ENCODE measurements at regions not wholly inside any gene's neighbourhood (a gene's known extent, or its start where the extent isn't known, plus 50 kb on each side); places are given as distances from the start of the nearest gene placed in this dataset.

- Histone ChIP-seq H3K4me1 (replicated peaks) (no peaks in the 10 kb centered on the region), H3K36me3 (no peaks in the 10 kb centered on the region), H3K9me3 (no peaks in the 10 kb centered on the region), H3K27me3 (replicated peaks; ENCODE audit: insufficient read depth) (no peaks in the 10 kb centered on the region), H3K27ac (no peak overlapping the region), H3K4me3 (no peak overlapping the region)
- intact Hi-C loops (cut with DNase I): no loop called here
- no peak for DNase-seq (ENCODE audit: low spot score)
- 89% methylated on average over 5 of the region's 5 CpGs for WGBS
- TF ChIP-seq POLR2A (IDR thresholded peaks at IDR 0.05) (no peak), POLR2AphosphoS5 (IDR thresholded peaks at IDR 0.05) (no peak)
- TF ChIP-seq, protein P1, sequence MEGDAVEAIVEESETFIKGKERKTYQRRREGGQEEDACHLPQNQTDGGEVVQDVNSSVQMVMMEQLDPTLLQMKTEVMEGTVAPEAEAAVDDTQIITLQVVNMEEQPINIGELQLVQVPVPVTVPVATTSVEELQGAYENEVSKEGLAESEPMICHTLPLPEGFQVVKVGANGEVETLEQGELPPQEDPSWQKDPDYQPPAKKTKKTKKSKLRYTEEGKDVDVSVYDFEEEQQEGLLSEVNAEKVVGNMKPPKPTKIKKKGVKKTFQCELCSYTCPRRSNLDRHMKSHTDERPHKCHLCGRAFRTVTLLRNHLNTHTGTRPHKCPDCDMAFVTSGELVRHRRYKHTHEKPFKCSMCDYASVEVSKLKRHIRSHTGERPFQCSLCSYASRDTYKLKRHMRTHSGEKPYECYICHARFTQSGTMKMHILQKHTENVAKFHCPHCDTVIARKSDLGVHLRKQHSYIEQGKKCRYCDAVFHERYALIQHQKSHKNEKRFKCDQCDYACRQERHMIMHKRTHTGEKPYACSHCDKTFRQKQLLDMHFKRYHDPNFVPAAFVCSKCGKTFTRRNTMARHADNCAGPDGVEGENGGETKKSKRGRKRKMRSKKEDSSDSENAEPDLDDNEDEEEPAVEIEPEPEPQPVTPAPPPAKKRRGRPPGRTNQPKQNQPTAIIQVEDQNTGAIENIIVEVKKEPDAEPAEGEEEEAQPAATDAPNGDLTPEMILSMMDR (IDR thresholded peaks at IDR 0.05): no peak
These were observed 262.1 kb upstream of the PWP1 start for GRCh38 chr12:107423531-107423930.

GRCh38 chr12:107429006-107429705 is 256.4 kb upstream of the PWP1 start:
- peak; percentile 26 for TF ChIP-seq POLR2AphosphoS5 (IDR thresholded peaks at IDR 0.05)
- no peak for TF ChIP-seq POLR2A (IDR thresholded peaks at IDR 0.05)
- TF ChIP-seq, protein P1 (IDR thresholded peaks at IDR 0.05): no peak
- H3K27me3 ChIP-seq (replicated peaks; ENCODE audit: insufficient read depth): no peaks in the 10 kb centered on the region
- H3K9me3 ChIP-seq: no peaks in the 10 kb centered on the region
- no peak overlapping the region for H3K4me3 ChIP-seq
- intact Hi-C loops (cut with DNase I): no loop called here
- no peaks in the 10 kb centered on the region for H3K36me3 ChIP-seq
- WGBS: 46% methylated on average over 7 of the region's 7 CpGs
- H3K27ac ChIP-seq: no peak overlapping the region
- no peaks in the 10 kb centered on the region for H3K4me1 ChIP-seq (replicated peaks)
- peak; percentile 22 for DNase-seq (ENCODE audit: low spot score)

DNA sequence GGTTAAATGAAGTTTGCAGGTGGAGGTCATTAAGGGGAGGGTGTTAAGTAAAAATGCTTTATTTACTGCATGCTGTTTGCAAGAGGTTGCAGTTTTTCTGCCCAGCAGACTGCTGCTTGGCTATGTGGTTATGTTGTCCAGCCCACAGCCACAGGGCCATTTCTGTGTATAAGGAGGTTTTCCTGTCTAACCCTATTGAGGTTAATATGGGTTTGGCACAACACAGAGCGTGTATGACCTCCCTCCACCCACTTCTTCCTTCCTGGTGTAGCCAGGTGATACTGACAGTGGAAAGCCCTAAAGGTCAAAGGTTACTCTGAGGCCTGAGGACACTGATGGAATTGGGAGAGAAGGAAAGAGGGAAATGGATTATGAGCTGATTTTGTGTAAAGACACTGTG is 253.7 kb upstream of the PWP1 start:
- 79% methylated on average over 1 of the region's 1 CpG for WGBS
- no peak for DNase-seq (ENCODE audit: low spot score)
- TF ChIP-seq POLR2AphosphoS5 (IDR thresholded peaks at IDR 0.05) (no peak), POLR2A (IDR thresholded peaks at IDR 0.05) (no peak)
- Histone ChIP-seq H3K4me3 (no peak overlapping the region), H3K4me1 (replicated peaks) (no peaks in the 10 kb centered on the region), H3K27me3 (replicated peaks; ENCODE audit: insufficient read depth) (no peaks in the 10 kb centered on the region), H3K9me3 (no peaks in the 10 kb centered on the region), H3K27ac (no peak overlapping the region), H3K36me3 (no peaks in the 10 kb centered on the region)
- intact Hi-C loops (cut with DNase I): no loop called here

GRCh38 chr12:107435072-107435471 is 250.5 kb upstream of the PWP1 start:
- Histone ChIP-seq H3K9me3 (no peaks in the 10 kb centered on the region), H3K4me1 (replicated peaks) (no peaks in the 10 kb centered on the region), H3K36me3 (no peaks in the 10 kb centered on the region), H3K4me3 (no peak overlapping the region), H3K27me3 (replicated peaks; ENCODE audit: insufficient read depth) (no peaks in the 10 kb centered on the region), H3K27ac (no peak overlapping the region)
- DNase-seq (ENCODE audit: low spot score): no peak
- no peak for TF ChIP-seq POLR2A (IDR thresholded peaks at IDR 0.05)
- TF ChIP-seq, protein P1 (IDR thresholded peaks at IDR 0.05): no peak
- no peak for TF ChIP-seq POLR2AphosphoS5 (IDR thresholded peaks at IDR 0.05)
- intact Hi-C loops (cut with DNase I): no loop called here
- 90% methylated on average over 3 of the region's 3 CpGs for WGBS

- TF ChIP-seq, protein P1 (IDR thresholded peaks at IDR 0.05): no peak
- TF ChIP-seq POLR2AphosphoS5 (IDR thresholded peaks at IDR 0.05) (no peak), POLR2A (IDR thresholded peaks at IDR 0.05) (no peak)
- Histone ChIP-seq H3K4me3 (no peak overlapping the region), H3K27me3 (replicated peaks; ENCODE audit: insufficient read depth) (no peaks in the 10 kb centered on the region), H3K27ac (no peak overlapping the region), H3K36me3 (no peaks in the 10 kb centered on the region), H3K9me3 (no peaks in the 10 kb centered on the region), H3K4me1 (replicated peaks) (no peaks in the 10 kb centered on the region)
- no peak for DNase-seq (ENCODE audit: low spot score)
- intact Hi-C loops (cut with DNase I): no loop called here
- WGBS: 85% methylated on average over 2 of the region's 2 CpGs
These were observed 250.1 kb upstream of the PWP1 start for GRCh38 chr12:107435520-107435919.
